HEK293 (cell line): ENCODE measurements at regions not wholly inside any gene's neighbourhood (a gene's known extent, or its start where the extent isn't known, plus 50 kb on each side); places are given as distances from the start of the nearest gene placed in this dataset.

Experiments
- CTCF ChIA-PET: fragments of 350-600 bp; formaldehyde crosslinking; extraction: SDS; loops from one replicate; lab custom pipeline; 2021; ENCODE audit warnings: antibody characterized with exemption; lab: Yijun Ruan, JAX
- POLR2A ChIA-PET: fragments of 300-600 bp; formaldehyde crosslinking; extraction: SDS; loops from one replicate; lab custom pipeline; 2020; ENCODE audit warnings: antibody characterized with exemption, inconsistent platforms; lab: Yijun Ruan, JAX
- H3K27ac ChIP-seq: fragments of 200-500 bp; sonication (Bioruptor generic); 2 replicates; pipeline ENCODE4 v1.5.1; 2014; ENCODE audit warnings: low read depth, low read length, control low read depth, inconsistent platforms; ENCODE audit errors: extremely low read depth
- H3K36me3 ChIP-seq, 2 experiments: fragments of 200-500 bp in 1 of 2; sonication (Bioruptor generic) in 1 of 2; 1 replicate in 1 of 2; 2 replicates in 1 of 2; pipeline ENCODE4 v1.5.1; 2014 to 2017; ENCODE audit warnings: inconsistent platforms in 2 of 2, low read length in 2 of 2; ENCODE audit not compliant: control insufficient read depth in 2 of 2, insufficient read depth in 1 of 2
- H3K4me1 ChIP-seq: fragments of 200-500 bp; sonication (Bioruptor generic); 2 replicates; pipeline ENCODE4 v1.5.1; 2014; ENCODE audit warnings: mild to moderate bottlenecking, low read length, inconsistent platforms; ENCODE audit not compliant: control insufficient read depth, insufficient read depth
- H3K4me3 ChIP-seq: 2 replicates; pipeline ENCODE4 v1.5.1; 2011; ENCODE audit warnings: low read depth, mild to moderate bottlenecking, control low read depth, low read length, moderate library complexity
- H3K9me3 ChIP-seq: fragments of 200-500 bp; sonication (Bioruptor generic); 2 replicates; pipeline ENCODE4 v1.5.1; 2014; ENCODE audit warnings: low read depth, low read length, inconsistent platforms; ENCODE audit not compliant: control insufficient read depth, insufficient read depth
- GLIS2 ChIP-seq: fragments of 450-650 bp; formaldehyde crosslinking; IDR thresholded peaks from 2 replicates; pipeline ENCODE4 v1.5.1; 2016; ENCODE audit warnings: missing biosample characterization, missing genetic modification characterization
- SCRT2 ChIP-seq: fragments of 450-650 bp; formaldehyde crosslinking; IDR thresholded peaks from 2 replicates; pipeline ENCODE4 v1.5.1; 2016; ENCODE audit warnings: missing biosample characterization, missing genetic modification characterization
- ZBTB10 ChIP-seq: fragments of 450-650 bp; formaldehyde crosslinking; IDR thresholded peaks from 2 replicates; pipeline ENCODE4 v1.5.1; 2016; ENCODE audit warnings: missing biosample characterization, missing genetic modification characterization
- ZBTB26 ChIP-seq: fragments of 450-650 bp; formaldehyde crosslinking; optimal IDR thresholded peaks from 2 replicates; pipeline ENCODE3; 2016; ENCODE audit warnings: missing biosample characterization, mild to moderate bottlenecking, missing genetic modification characterization
- ZNF184 ChIP-seq: fragments of 450-650 bp; IDR thresholded peaks from 2 replicates; pipeline ENCODE4 v1.5.1; 2018; ENCODE audit warnings: missing biosample characterization, mild to moderate bottlenecking, missing genetic modification characterization
- ZNF2 ChIP-seq: fragments of 450-650 bp; formaldehyde crosslinking; IDR thresholded peaks from 2 replicates; pipeline ENCODE4 v1.5.1; 2016; ENCODE audit warnings: missing biosample characterization, missing genetic modification characterization
- ZNF350 ChIP-seq: fragments of 450-650 bp; formaldehyde crosslinking; IDR thresholded peaks from 2 replicates; pipeline ENCODE4 v1.5.0; 2017; ENCODE audit warnings: missing biosample characterization, mild to moderate bottlenecking, missing genetic modification characterization
- ZNF426 ChIP-seq: fragments of 450-650 bp; formaldehyde crosslinking; IDR thresholded peaks from 2 replicates; pipeline ENCODE4 v1.5.1; 2017; ENCODE audit warnings: missing biosample characterization, missing genetic modification characterization, mild to moderate bottlenecking, inconsistent platforms, moderate library complexity
- ZNF473 ChIP-seq: fragments of 450-650 bp; formaldehyde crosslinking; IDR thresholded peaks from 2 replicates; pipeline ENCODE4 v1.5.1; 2017; ENCODE audit warnings: missing biosample characterization, missing genetic modification characterization
- ZNF518A ChIP-seq: fragments of 450-650 bp; formaldehyde crosslinking; conservative IDR thresholded peaks from 2 replicates; pipeline ENCODE4 v1.5.1; 2016; ENCODE audit warnings: low read depth, missing biosample characterization, missing genetic modification characterization
- ZNF530 ChIP-seq: fragments of 450-650 bp; formaldehyde crosslinking; IDR thresholded peaks from 2 replicates; pipeline ENCODE4 v1.5.1; 2016; ENCODE audit warnings: low read depth, missing biosample characterization, missing genetic modification characterization
- ZNF555 ChIP-seq: fragments of 450-650 bp; formaldehyde crosslinking; conservative IDR thresholded peaks from 2 replicates; pipeline ENCODE4 v1.5.1; 2017; ENCODE audit warnings: missing biosample characterization, mild to moderate bottlenecking, missing genetic modification characterization, inconsistent platforms
- ZNF580 ChIP-seq: fragments of 450-650 bp; formaldehyde crosslinking; IDR thresholded peaks from 2 replicates; pipeline ENCODE4 v1.5.1; 2016; ENCODE audit warnings: missing biosample characterization, missing genetic modification characterization
- ZNF626 ChIP-seq: fragments of 450-650 bp; sonication (Bioruptor Pico); formaldehyde crosslinking; IDR thresholded peaks from 2 replicates; pipeline ENCODE4 v1.5.1; 2018; ENCODE audit warnings: missing biosample characterization, missing genetic modification characterization, inconsistent platforms
- ZNF645 ChIP-seq: fragments of 450-650 bp; formaldehyde crosslinking; IDR thresholded peaks from 2 replicates; pipeline ENCODE4; 2016; ENCODE audit warnings: missing biosample characterization, missing genetic modification characterization
- ZNF830 ChIP-seq: fragments of 450-650 bp; IDR thresholded peaks from 2 replicates; pipeline ENCODE4 v1.5.0; 2018; ENCODE audit warnings: missing biosample characterization, missing genetic modification characterization, low read depth, mild to moderate bottlenecking, moderate library complexity

GRCh38 chr6:164195942-164196281 lies 781.4 kb downstream of the QKI start (continued):
- no peak for TF ChIP-seq ZBTB26 (tag by site-specific recombination)
- no peak for TF ChIP-seq ZNF580 (tag by site-specific recombination)
- no peak for TF ChIP-seq ZNF426 (tag by site-specific recombination)
- no peak for TF ChIP-seq ZNF555 (tag by site-specific recombination)
- no peak for TF ChIP-seq ZNF350 (tag by site-specific recombination)
- no peak for TF ChIP-seq ZNF2
- TF ChIP-seq ZNF184 (tag by site-specific recombination) = no peak
- no peak for TF ChIP-seq ZNF530 (tag by site-specific recombination)
- TF ChIP-seq ZNF473 = no peak
- TF ChIP-seq ZNF626 (tag by site-specific recombination) = no peak
- no peak for TF ChIP-seq ZNF645
- TF ChIP-seq, all 188 proteins: peak for 0

GRCh38 chr6:164195278-164195941 lies 780.9 kb downstream of the QKI start:
- TF ChIP-seq GLIS2 (no peak), SCRT2 (tag by site-specific recombination) (peak; percentile 45; the same call in 1 of the 2 replicates)
- CTCF ChIA-PET = no interaction called here
- POLR2A ChIA-PET = no interaction called here
- Histone ChIP-seq H3K4me3 (no peak overlapping the region), H3K27ac (no peak overlapping the region), H3K36me3 (no peaks in the 10 kb centered on the region), H3K4me1 (no peaks in the 10 kb centered on the region), H3K9me3 (no peaks in the 10 kb centered on the region)

GRCh38 chr6:164188861-164189260 lies 774.3 kb downstream of the QKI start:
- POLR2A ChIA-PET = no interaction called here
- TF ChIP-seq ZBTB10 (tag by site-specific recombination) = no peak
- no peak for TF ChIP-seq ZNF555 (tag by site-specific recombination)
- TF ChIP-seq ZNF518A (tag by site-specific recombination) = no peak
- TF ChIP-seq ZNF830 = no peak
- H3K4me1 ChIP-seq = no peaks in the 10 kb centered on the region
- H3K9me3 ChIP-seq = no peaks in the 10 kb centered on the region
- CTCF ChIA-PET = interaction anchor here (0.6 to 0.7 kb wide), 4 partner anchors 9 to 966 kb away, joined by 3 read pairs; no protein-coding TSS in a partner anchor
- H3K4me3 ChIP-seq = no peak overlapping the region
- no peaks in the 10 kb centered on the region for H3K36me3 ChIP-seq
- no peak overlapping the region for H3K27ac ChIP-seq
